Calu3 (cell line): ENCODE measurements at regions not wholly inside any gene's neighbourhood (a gene's known extent, or its start where the extent isn't known, plus 50 kb on each side); places are given as distances from the start of the nearest gene placed in this dataset.
"Not testable (repeated sequence)": the region's sequence is repeated elsewhere in the genome, so short reads cannot be mapped to it uniquely, and the experiment has no call there.

ENCODE experiments used
- BruUV-seq: library from RNA; stranded (reverse); fragments of 400-500 nt; replicated peaks from 2 replicates; lab custom pipeline; 2021; lab: Mats Ljungman, UMichigan
- CTCF ChIA-PET: fragments of 300-600 bp; sonication (Branson Sonifier 250); formaldehyde crosslinking; loops from one replicate; lab custom pipeline; 2022; ENCODE audit warnings: antibody characterized with exemption; lab: Charles Lee
- DNase-seq: peaks from one replicate; pipeline ENCODE4 v3.0.0; 2022
- H3K27ac Mint-ChIP-seq: one replicate; pipeline ENCODE4 v1.8.0; 2022; ENCODE audit warnings: mixed read lengths; ENCODE audit not compliant: unreplicated experiment
- H3K27me3 Mint-ChIP-seq: one replicate; pipeline ENCODE4 v1.8.0; 2022; ENCODE audit warnings: mixed read lengths; ENCODE audit not compliant: unreplicated experiment
- H3K36me3 Mint-ChIP-seq: one replicate; pipeline ENCODE4 v1.8.0; 2022; ENCODE audit warnings: mild to moderate bottlenecking, moderate library complexity, mixed read lengths; ENCODE audit not compliant: insufficient read depth, unreplicated experiment
- H3K4me1 Mint-ChIP-seq: one replicate; pipeline ENCODE4 v1.8.0; 2022; ENCODE audit warnings: mild to moderate bottlenecking, low read depth, mixed read lengths; ENCODE audit not compliant: unreplicated experiment
- H3K4me3 Mint-ChIP-seq: one replicate; pipeline ENCODE4 v1.8.0; 2022; ENCODE audit warnings: mild to moderate bottlenecking, low read depth, moderate library complexity, mixed read lengths; ENCODE audit not compliant: unreplicated experiment
- H3K9me3 Mint-ChIP-seq: one replicate; pipeline ENCODE4 v1.8.0; 2022; ENCODE audit warnings: low read depth, mixed read lengths; ENCODE audit not compliant: unreplicated experiment
- CTCF ChIP-seq: fragments of 200-600 bp; IDR thresholded peaks from one replicate; pipeline ENCODE4 v1.8.0; 2022; ENCODE audit warnings: antibody characterized with exemption; ENCODE audit not compliant: unreplicated experiment
- intact Hi-C: fragments of 100-400 bp; cut with micrococcal nuclease; formaldehyde crosslinking; loops from one replicate; pipeline ENCODE4 v1.10.0; 2022; ENCODE audit not compliant: unreplicated experiment

GRCh38 chr6:113060664-113061063 lies 713.5 kb downstream of the RFPL4B start:
- TF ChIP-seq CTCF, result no peak

DNA sequence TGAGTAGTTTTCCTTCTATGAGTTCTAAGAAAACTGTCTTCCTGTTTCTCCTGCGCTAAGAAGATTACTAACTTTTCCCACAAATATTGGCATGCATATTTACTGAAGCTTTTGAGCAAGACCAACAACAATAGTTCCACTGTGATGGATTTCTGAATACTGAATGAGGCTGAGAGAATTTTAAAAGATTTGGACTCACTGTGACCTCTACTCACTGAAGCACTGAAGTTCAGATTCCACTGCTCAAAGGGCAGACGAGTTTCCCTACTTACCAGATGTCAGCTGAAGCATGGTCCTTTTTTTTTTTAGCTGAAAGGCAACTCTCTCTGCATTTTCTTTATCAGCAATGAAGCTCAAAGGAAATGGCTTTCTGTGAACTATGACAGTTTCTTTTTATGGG lies 718.5 kb downstream of the RFPL4B start:
- H3K36me3 Mint-ChIP-seq, result no peaks in the 10 kb centered on the region
- no TSS peak for BruUV-seq
- H3K4me3 Mint-ChIP-seq, result no peak overlapping the region
- H3K27ac Mint-ChIP-seq, result no peak overlapping the region
- H3K9me3 Mint-ChIP-seq, result no peaks in the 10 kb centered on the region
- TF ChIP-seq CTCF, result no peak
- intact Hi-C loops, result no loop called here
- no peaks in the 10 kb centered on the region for H3K27me3 Mint-ChIP-seq
- no peaks in the 10 kb centered on the region for H3K4me1 Mint-ChIP-seq
- CTCF ChIA-PET, result no interaction called here
- DNase-seq, result no peak

More at GRCh38 chr6:113060664-113061063, 713.5 kb downstream of the RFPL4B start:
- H3K27ac Mint-ChIP-seq, result no peak overlapping the region
- H3K4me1 Mint-ChIP-seq, result no peaks in the 10 kb centered on the region
- peaks cover 5% of the 10 kb centered on the region for H3K9me3 Mint-ChIP-seq
- H3K36me3 Mint-ChIP-seq, result no peaks in the 10 kb centered on the region
- CTCF ChIA-PET, result no interaction called here
- BruUV-seq, result no TSS peak
- no peaks in the 10 kb centered on the region for H3K27me3 Mint-ChIP-seq
- intact Hi-C loops, result no loop called here
- no peak for DNase-seq
- H3K4me3 Mint-ChIP-seq, result no peak overlapping the region

DNA sequence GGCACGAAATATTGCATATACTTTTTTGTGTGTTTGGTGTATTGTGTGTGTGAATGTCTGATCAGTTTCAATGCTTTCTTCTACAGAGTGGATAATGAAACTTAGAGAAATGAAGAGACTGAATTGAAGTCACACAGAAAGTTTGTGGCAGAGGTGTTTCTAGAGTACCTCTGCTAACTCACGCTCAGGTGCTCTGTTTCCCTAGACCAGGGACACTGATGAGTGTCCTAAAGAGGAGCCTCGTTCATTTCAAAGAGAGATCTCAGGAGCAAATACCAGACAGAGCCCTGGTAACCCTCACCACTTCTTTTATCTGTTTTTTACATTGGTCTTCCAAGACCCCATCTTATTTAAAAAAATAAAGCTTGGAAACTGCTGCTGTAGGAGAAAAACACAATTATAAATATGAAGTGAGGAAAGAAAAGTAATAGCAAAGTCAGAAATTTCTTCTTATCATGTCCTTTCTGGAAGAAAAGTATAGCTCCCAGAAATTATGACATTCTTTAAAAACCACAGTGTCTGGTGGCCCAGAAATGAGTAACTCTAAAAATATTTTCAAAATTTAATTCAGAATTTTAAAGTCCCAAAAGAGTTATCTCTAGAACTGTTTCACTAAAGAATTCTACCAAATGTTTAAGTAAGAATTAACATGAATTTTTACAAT lies 720.6 kb downstream of the RFPL4B start:
- DNase-seq, result no peak
- Mint-ChIP-seq H3K27ac (no peak overlapping the region), H3K4me3 (no peak overlapping the region), H3K27me3 (no peaks in the 10 kb centered on the region), H3K4me1 (no peaks in the 10 kb centered on the region), H3K36me3 (no peaks in the 10 kb centered on the region), H3K9me3 (no peaks in the 10 kb centered on the region)
- CTCF ChIA-PET, result no interaction called here
- no peak for TF ChIP-seq CTCF
- intact Hi-C loops, result no loop called here
- BruUV-seq, result no TSS peak

- Mint-ChIP-seq H3K27ac (no peak overlapping the region), H3K9me3 (no peaks in the 10 kb centered on the region), H3K4me3 (no peak overlapping the region), H3K36me3 (no peaks in the 10 kb centered on the region), H3K27me3 (no peaks in the 10 kb centered on the region), H3K4me1 (no peaks in the 10 kb centered on the region)
- DNase-seq, result no peak
- no peak for TF ChIP-seq CTCF
- BruUV-seq, result no TSS peak
- intact Hi-C loops, result no loop called here
- CTCF ChIA-PET, result no interaction called here
Observed at GRCh38 chr6:113068570-113068969, 721.4 kb downstream of the RFPL4B start.

DNA sequence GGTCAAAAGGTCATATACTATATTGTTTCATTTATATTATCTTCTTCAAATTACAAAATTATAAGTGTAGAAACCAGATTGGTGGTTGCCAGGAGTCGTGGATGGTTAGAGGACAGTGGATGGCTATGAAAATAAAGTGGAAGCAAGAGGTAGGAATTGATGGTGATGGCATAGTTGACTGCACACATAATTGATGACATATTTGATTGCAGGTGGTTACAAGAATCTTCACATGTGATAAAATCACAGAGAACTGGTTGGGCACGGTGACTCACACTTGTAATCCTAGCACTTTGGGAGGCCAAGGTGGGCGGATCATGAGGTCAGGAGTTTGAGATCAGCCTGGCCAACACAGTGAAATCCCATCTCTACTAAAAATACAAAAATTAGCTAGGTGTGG lies 723.6 kb downstream of the RFPL4B start:
- intact Hi-C loops, H3K4me1 Mint-ChIP-seq, H3K4me3 Mint-ChIP-seq, CTCF ChIA-PET, H3K27ac Mint-ChIP-seq, BruUV-seq, H3K9me3 Mint-ChIP-seq, DNase-seq, H3K27me3 Mint-ChIP-seq, H3K36me3 Mint-ChIP-seq: not testable (repeated sequence)
